ENCODE measurements at regions not wholly inside any gene's neighbourhood (a gene's known extent, or its start where the extent isn't known, plus 50 kb on each side); places are given as distances from the start of the nearest gene placed in this dataset.

- no peak for TF ChIP-seq ARNTL (CRISPR knock-in tag; IDR thresholded peaks at IDR 0.05; ENCODE audit: borderline replicate concordance, low read depth)
- TF ChIP-seq CREB5 (CRISPR knock-in tag; IDR thresholded peaks at IDR 0.05; ENCODE audit: low read depth): no peak
- no peak for TF ChIP-seq TCF4 (CRISPR knock-in tag; IDR thresholded peaks at IDR 0.05; ENCODE audit: borderline replicate concordance)
- TF ChIP-seq GLIS3 (CRISPR knock-in tag; IDR thresholded peaks at IDR 0.05): no peak
- TF ChIP-seq ZNF565 (CRISPR knock-in tag; conservative IDR thresholded peaks at IDR 0.05; ENCODE audit: low read depth): no peak
- no peak for ATAC-seq
Measured at GRCh38 chr2:133906926-133907325, 338.7 kb upstream of the NCKAP5 start.

GRCh38 chr2:133908171-133908570 is 339.9 kb upstream of the NCKAP5 start:
- TF ChIP-seq ZC3H10 (CRISPR knock-in tag; IDR thresholded peaks at IDR 0.05): no peak
- no peak for TF ChIP-seq CREB5 (CRISPR knock-in tag; IDR thresholded peaks at IDR 0.05; ENCODE audit: low read depth)
- TF ChIP-seq RARB (CRISPR knock-in tag; IDR thresholded peaks at IDR 0.05): no peak
- TF ChIP-seq ZFP3 (CRISPR knock-in tag; IDR thresholded peaks at IDR 0.05): no peak
- TF ChIP-seq ARNTL (CRISPR knock-in tag; IDR thresholded peaks at IDR 0.05; ENCODE audit: borderline replicate concordance, low read depth): no peak
- no peak for TF ChIP-seq BACH2 (CRISPR knock-in tag; IDR thresholded peaks at IDR 0.05; ENCODE audit: borderline replicate concordance)
- no peak for TF ChIP-seq GLIS3 (CRISPR knock-in tag; IDR thresholded peaks at IDR 0.05)
- no peak for TF ChIP-seq ZNF70 (CRISPR knock-in tag; IDR thresholded peaks at IDR 0.05)
- TF ChIP-seq POU6F1 (CRISPR knock-in tag; IDR thresholded peaks at IDR 0.05; ENCODE audit: borderline replicate concordance, low read depth): no peak
- TF ChIP-seq ZNF8 (CRISPR knock-in tag; IDR thresholded peaks at IDR 0.05): no peak
- TF ChIP-seq TCF4 (CRISPR knock-in tag; IDR thresholded peaks at IDR 0.05; ENCODE audit: borderline replicate concordance): no peak
- no peak for TF ChIP-seq TOX (CRISPR knock-in tag; IDR thresholded peaks at IDR 0.05; ENCODE audit: borderline replicate concordance)
- no peak for ATAC-seq

- no peak for TF ChIP-seq CREB5 (CRISPR knock-in tag; IDR thresholded peaks at IDR 0.05; ENCODE audit: low read depth)
- TF ChIP-seq ZNF8 (CRISPR knock-in tag; IDR thresholded peaks at IDR 0.05): no peak
- TF ChIP-seq TOX (CRISPR knock-in tag; IDR thresholded peaks at IDR 0.05; ENCODE audit: borderline replicate concordance): no peak
- no peak for TF ChIP-seq TCF4 (CRISPR knock-in tag; IDR thresholded peaks at IDR 0.05; ENCODE audit: borderline replicate concordance)
- no peak for TF ChIP-seq CSDC2 (CRISPR knock-in tag; IDR thresholded peaks at IDR 0.05)
- TF ChIP-seq OSR1 (CRISPR knock-in tag; IDR thresholded peaks at IDR 0.05): no peak
- TF ChIP-seq GLIS3 (CRISPR knock-in tag; IDR thresholded peaks at IDR 0.05): no peak
- TF ChIP-seq CSRNP3 (CRISPR knock-in tag; IDR thresholded peaks at IDR 0.05): no peak
- no peak for TF ChIP-seq ESRRG (CRISPR knock-in tag; IDR thresholded peaks at IDR 0.05)
- no peak for TF ChIP-seq ZFP30 (CRISPR knock-in tag; IDR thresholded peaks at IDR 0.05)
- TF ChIP-seq TSHZ2 (CRISPR knock-in tag; IDR thresholded peaks at IDR 0.05): no peak
- no peak for TF ChIP-seq PATZ1 (CRISPR knock-in tag; IDR thresholded peaks at IDR 0.05; ENCODE audit: borderline replicate concordance)
- TF ChIP-seq BACH2 (CRISPR knock-in tag; IDR thresholded peaks at IDR 0.05; ENCODE audit: borderline replicate concordance): no peak
- no peak for TF ChIP-seq ZNF565 (CRISPR knock-in tag; conservative IDR thresholded peaks at IDR 0.05; ENCODE audit: low read depth)
- no peak for TF ChIP-seq SNAI2 (CRISPR knock-in tag; IDR thresholded peaks at IDR 0.05)
- no peak for TF ChIP-seq ARNTL (CRISPR knock-in tag; IDR thresholded peaks at IDR 0.05; ENCODE audit: borderline replicate concordance, low read depth)
- no peak for TF ChIP-seq PPARA (CRISPR knock-in tag; IDR thresholded peaks at IDR 0.05; ENCODE audit: borderline replicate concordance)
- no peak for TF ChIP-seq ZC3H10 (CRISPR knock-in tag; IDR thresholded peaks at IDR 0.05)
- TF ChIP-seq ZNF70 (CRISPR knock-in tag; IDR thresholded peaks at IDR 0.05): no peak
- no peak for TF ChIP-seq ISL1 (CRISPR knock-in tag; IDR thresholded peaks at IDR 0.05)
- no peak for ATAC-seq
Measured at GRCh38 chr2:133918141-133918540, 335.7 kb upstream of the MGAT5 start.

Data from SK-N-SH treated with all-trans-retinoic acid at 6 μM for 48 hours (cell line).